Right renal cortex interstitium (tissue), 3 donors: ENCODE measurements at regions not wholly inside any gene's neighbourhood (a gene's known extent, or its start where the extent isn't known, plus 50 kb on each side); places are given as distances from the start of the nearest gene placed in this dataset.

Source experiments
- DNase-seq, 3 donors: peaks; one replicate each; pipeline ENCODE4 v3.0.0-alpha.2; 2013; ENCODE audit warnings: low read depth in 3 of 3, low spot score in 2 of 3

- DNase-seq: no peak
Measured at GRCh38 chr10:83633547-83633946, 505.8 kb upstream of the GHITM start.

DNA sequence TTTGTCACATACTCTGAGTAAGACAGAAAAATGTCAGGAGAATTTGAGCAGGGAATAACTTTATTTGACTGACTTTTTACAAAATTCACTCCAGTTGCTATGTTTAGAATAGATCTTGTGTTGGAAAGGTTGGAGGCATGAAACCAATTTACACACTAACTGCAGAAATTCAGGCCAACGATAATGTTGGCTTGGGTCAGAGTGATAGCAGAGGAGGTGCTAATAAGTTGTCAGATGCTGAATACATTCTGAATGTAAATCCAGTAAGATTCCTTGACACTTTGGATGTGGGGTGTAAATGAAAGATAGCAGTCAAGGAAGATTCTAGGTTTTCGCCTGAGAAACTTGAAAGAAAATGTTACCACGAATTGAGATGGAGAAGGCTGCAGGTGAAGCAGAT lies 502.5 kb upstream of the GHITM start:
- DNase-seq: no peak

GRCh38 chr10:83647526-83647925 lies 491.8 kb upstream of the GHITM start:
- no peak for DNase-seq

- DNase-seq: no peak
Measured at GRCh38 chr10:83648201-83648600, 491.1 kb upstream of the GHITM start.

GRCh38 chr10:83649471-83649870 lies 489.8 kb upstream of the GHITM start:
- no peak for DNase-seq

- DNase-seq: no peak
Measured at GRCh38 chr10:83654689-83655088, 484.6 kb upstream of the GHITM start.

GRCh38 chr10:83656924-83657323 lies 482.4 kb upstream of the GHITM start:
- DNase-seq: no peak

DNA sequence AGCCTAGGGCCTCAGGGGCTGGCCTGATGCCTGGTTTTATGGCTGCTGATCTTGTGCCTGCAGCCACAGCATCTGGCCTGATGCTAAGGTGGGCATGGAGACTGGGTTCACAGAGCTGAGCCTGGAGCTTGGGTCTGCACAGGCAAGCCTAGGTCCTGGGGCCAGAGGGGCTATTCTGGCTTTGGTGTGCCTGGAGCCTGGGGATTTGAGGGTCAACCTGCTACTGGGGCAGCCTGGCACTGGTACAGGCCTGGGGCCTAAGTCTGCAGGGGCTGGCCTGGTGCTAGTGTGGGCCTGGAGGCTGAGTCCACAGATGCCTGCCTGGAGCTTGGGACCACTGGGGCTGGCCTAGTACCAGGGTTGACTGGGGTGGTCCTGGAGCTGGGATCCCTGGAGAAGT lies 481.8 kb upstream of the GHITM start:
- no peak for DNase-seq

DNA sequence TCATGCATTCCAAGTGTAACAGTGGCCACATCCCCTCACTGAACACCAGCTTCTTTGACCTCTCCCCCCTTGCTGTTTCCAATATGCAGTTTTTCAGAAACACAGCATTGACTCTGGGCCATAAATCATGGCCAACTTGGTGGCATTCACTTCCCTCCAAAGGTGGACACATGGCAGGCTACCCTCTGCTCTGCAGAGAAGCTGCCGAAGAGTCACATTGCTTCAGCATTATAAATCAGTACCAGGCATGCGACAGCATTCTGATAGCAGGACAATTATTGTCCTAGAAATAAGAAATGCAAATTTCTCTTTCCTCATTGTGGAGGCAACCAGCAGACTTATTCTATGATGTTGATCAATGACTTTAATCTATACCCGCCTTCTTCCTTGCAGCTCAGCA lies 475.4 kb upstream of the GHITM start:
- DNase-seq: no peak

DNA sequence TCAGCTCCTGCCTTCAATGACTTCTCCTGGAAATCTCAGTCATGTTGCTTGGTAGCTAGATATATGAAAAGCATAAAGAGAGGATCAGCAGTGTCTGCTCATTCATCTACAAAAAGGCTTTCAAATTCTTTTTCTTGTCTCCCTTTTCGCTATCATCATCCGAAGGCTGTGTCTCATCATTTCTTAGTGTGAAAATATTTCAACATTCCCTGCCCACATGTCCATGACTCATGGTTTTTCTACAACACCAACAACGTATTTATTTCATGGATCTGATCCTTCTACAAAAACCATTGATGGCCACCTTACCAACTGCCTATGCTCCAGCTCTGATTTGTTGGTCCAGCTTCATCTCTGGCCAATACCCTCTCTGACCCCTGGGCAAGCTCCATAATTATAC lies 472.5 kb upstream of the GHITM start:
- no peak for DNase-seq

DNA sequence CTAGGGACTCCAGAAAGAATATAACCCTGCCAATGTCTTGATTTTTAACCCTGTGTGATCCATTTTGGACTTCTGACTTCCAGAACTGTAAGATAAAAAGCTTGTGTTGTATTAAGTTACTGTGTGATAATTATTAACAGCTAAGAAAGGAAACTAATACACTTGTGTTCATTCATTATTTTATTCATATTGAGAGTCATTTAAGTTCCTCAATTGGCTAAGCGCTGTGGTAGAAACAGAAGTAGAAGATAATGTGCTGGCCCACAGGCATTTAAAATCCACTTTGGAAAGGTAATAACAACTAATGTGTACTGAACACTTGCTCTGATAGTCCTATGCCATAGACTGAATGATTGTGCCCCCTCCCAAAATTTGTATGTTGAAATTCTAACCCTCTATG lies 471.7 kb upstream of the GHITM start:
- no peak for DNase-seq

GRCh38 chr10:83673316-83673715 lies 466.0 kb upstream of the GHITM start:
- DNase-seq: no peak

GRCh38 chr10:83677795-83678194 lies 461.5 kb upstream of the GHITM start:
- no peak for DNase-seq

GRCh38 chr10:83678850-83679249 lies 460.5 kb upstream of the GHITM start:
- no peak for DNase-seq

GRCh38 chr10:83680470-83680891 lies 458.8 kb upstream of the GHITM start:
- no peak for DNase-seq

- DNase-seq: no peak
Measured at GRCh38 chr10:83682414-83682813, 456.9 kb upstream of the GHITM start.

GRCh38 chr10:83685458-83685857 lies 453.9 kb upstream of the GHITM start:
- no peak for DNase-seq

DNA sequence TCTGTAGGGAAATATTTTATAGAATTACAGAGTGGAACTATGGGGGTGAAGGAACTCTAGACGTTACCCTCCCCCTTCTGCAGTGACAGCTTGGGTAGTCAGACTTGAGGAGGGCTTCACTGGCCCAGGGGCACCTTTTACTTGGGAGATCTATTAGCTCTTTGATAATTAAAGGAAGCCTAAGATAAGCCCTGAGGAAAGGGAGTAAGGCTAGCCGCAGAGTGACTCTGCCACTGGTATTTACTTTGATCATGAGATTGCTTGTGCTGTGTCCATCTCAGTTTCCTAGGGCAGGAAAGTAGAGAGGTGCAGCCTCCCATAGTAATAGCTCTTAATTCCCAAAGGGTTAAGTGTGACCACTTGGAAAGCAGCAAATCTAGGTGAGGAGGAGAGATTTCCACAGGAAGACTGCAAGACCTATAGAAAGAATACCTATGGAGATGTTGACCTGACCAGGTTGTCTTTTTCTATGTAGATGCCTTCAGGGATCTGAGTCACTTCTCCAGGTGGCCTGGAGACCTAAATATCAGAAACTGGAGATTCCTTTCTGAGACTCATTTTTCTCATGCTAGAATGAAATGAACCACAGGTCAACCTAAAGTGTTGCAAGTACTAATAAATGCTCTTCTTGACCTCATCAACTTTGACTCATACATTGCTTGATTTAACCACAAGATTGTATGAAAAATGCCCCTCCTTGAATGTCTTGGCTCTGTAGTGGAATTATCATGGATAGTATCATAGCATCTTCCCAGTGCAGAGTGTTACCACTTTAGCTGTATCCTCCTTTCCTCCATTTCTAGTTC lies 447.3 kb upstream of the GHITM start:
- DNase-seq: no peak

GRCh38 chr10:83698899-83699298 lies 440.4 kb upstream of the GHITM start:
- DNase-seq: no peak

GRCh38 chr10:83701799-83702198 lies 437.5 kb upstream of the GHITM start:
- DNase-seq: no peak

- no peak for DNase-seq
Measured at GRCh38 chr10:83702731-83703130, 436.6 kb upstream of the GHITM start.

GRCh38 chr10:83706120-83706519 lies 433.2 kb upstream of the GHITM start:
- no peak for DNase-seq
